ENCODE measurements at regions not wholly inside any gene's neighbourhood (a gene's known extent, or its start where the extent isn't known, plus 50 kb on each side); places are given as distances from the start of the nearest gene placed in this dataset.

GRCh38 chrX:6614506-6614905 is 79.6 kb upstream of the VCX3A start:
- no peak for TF ChIP-seq CTCF (IDR thresholded peaks at IDR 0.05)
- TF ChIP-seq POLR2A (IDR thresholded peaks at IDR 0.05) = no peak

All from adrenal gland (tissue), 5 donors.